Activated B cell treated with CpG ODN at 0.5 μM for 24 hours (primary cell): ENCODE measurements at regions not wholly inside any gene's neighbourhood (a gene's known extent, or its start where the extent isn't known, plus 50 kb on each side); places are given as distances from the start of the nearest gene placed in this dataset.
"Not testable (repeated sequence)": the region's sequence is repeated elsewhere in the genome, so short reads cannot be mapped to it uniquely, and the experiment has no call there.

Experiments used
- ATAC-seq: fragments of 200-7000 bp; cut with Tn5 transposase; one replicate; pipeline ENCODE4 v1.10.0; 2021; ENCODE audit warnings: low read depth, mild to moderate bottlenecking, moderate library complexity
- CTCF ChIA-PET: fragments of 350-600 bp; sonication (Branson Sonifier 250); formaldehyde crosslinking; loops from one replicate; lab custom pipeline; 2021; ENCODE audit warnings: antibody characterized with exemption; lab: Charles Lee
- POLR2A ChIA-PET: fragments of 350-600 bp; sonication (Branson Sonifier 250); formaldehyde crosslinking; loops from one replicate; lab custom pipeline; 2021; ENCODE audit warnings: antibody characterized with exemption; lab: Charles Lee
- DNase-seq: peaks from one replicate; pipeline ENCODE4 v3.0.0; 2022
- H3K27ac Mint-ChIP-seq: one replicate; pipeline ENCODE4 v1.8.0; 2020; ENCODE audit warnings: mixed read lengths
- H3K27me3 Mint-ChIP-seq: one replicate; pipeline ENCODE4 v1.8.0; 2021; ENCODE audit warnings: mixed read lengths
- H3K36me3 Mint-ChIP-seq: one replicate; pipeline ENCODE4 v1.8.0; 2021; ENCODE audit warnings: low read depth, mixed read lengths
- H3K4me1 Mint-ChIP-seq: one replicate; pipeline ENCODE4 v1.8.0; 2021; ENCODE audit warnings: mixed read lengths
- H3K4me3 Mint-ChIP-seq: one replicate; pipeline ENCODE4 v1.8.0; 2020; ENCODE audit warnings: mild to moderate bottlenecking, mixed read lengths
- H3K9me3 Mint-ChIP-seq: one replicate; pipeline ENCODE4 v1.8.0; 2020; ENCODE audit warnings: mixed read lengths
- intact Hi-C: fragments of 100-400 bp; cut with micrococcal nuclease; formaldehyde crosslinking; loops from one replicate; pipeline ENCODE4 v1.15.1; 2024
- TF ChIP-seq, protein P1 (sequence below): fragments of 200-600 bp; IDR thresholded peaks from one replicate; pipeline ENCODE4 v1.8.0; 2022; ENCODE audit warnings: antibody characterized with exemption, mild to moderate bottlenecking

DNA sequence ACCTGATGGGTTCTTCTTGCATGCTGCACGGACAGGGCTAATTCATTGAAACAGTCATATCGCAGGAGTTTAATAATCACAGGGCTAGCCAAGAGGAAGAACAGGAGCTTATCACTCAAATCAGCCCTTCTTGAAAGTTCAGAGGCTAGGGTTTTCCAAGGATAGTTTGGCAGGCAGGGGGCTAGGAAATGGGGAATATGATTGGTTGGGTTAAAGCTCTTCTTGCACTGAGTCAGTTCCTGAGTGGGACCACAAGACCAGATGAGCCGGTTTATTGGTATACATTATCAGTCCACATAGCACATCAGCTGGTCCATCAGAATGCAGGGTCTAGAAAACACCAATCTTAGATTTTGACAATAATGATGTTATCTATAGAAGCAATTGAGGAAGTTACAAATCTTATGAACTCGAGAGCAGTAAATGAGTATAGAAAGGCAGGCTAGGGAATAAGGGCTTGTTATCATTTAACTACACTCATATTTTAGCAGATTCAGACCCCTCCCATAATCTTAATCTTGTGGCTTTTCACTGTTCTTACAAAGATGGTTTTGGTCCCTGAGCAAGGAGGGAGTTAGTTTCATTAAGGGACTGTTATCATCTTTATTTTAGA lies 58.1 kb upstream of the SLC25A36 start:
- ChIA-PET POLR2A (no interaction called here), CTCF (no interaction called here)
- Mint-ChIP-seq H3K27me3 (peaks cover 25% of the 10 kb centered on the region), H3K4me1 (no peaks in the 10 kb centered on the region), H3K9me3 (peaks cover 15% of the 10 kb centered on the region), H3K36me3 (no peaks in the 10 kb centered on the region), H3K27ac (no peak overlapping the region), H3K4me3 (no peak overlapping the region)
- intact Hi-C loops: no loop called here
- TF ChIP-seq, protein P1, sequence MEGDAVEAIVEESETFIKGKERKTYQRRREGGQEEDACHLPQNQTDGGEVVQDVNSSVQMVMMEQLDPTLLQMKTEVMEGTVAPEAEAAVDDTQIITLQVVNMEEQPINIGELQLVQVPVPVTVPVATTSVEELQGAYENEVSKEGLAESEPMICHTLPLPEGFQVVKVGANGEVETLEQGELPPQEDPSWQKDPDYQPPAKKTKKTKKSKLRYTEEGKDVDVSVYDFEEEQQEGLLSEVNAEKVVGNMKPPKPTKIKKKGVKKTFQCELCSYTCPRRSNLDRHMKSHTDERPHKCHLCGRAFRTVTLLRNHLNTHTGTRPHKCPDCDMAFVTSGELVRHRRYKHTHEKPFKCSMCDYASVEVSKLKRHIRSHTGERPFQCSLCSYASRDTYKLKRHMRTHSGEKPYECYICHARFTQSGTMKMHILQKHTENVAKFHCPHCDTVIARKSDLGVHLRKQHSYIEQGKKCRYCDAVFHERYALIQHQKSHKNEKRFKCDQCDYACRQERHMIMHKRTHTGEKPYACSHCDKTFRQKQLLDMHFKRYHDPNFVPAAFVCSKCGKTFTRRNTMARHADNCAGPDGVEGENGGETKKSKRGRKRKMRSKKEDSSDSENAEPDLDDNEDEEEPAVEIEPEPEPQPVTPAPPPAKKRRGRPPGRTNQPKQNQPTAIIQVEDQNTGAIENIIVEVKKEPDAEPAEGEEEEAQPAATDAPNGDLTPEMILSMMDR: no peak
- DNase-seq: no peak
- no peak for ATAC-seq

DNA sequence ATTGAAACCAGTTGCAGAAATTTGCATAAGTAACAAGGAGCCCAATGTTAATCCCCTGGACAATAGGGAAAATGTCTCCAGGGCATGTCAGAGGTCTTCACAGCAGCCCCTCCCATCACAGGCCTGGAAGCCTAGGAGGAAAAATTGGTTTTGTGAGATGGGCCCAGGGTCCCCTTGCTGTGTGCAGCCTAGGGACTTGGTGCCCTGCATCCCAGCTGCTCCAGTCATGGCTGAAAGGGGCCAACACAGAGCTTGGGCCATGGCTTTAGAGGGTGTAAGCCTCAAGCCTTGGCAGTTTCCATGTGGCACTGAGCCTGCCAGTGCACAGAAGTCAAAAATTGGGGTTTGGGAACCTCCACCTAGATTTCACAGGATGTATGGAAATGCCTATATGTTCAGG lies 55.9 kb upstream of the SLC25A36 start:
- H3K36me3 Mint-ChIP-seq, H3K27ac Mint-ChIP-seq, H3K4me1 Mint-ChIP-seq, H3K4me3 Mint-ChIP-seq, CTCF ChIA-PET, ATAC-seq, DNase-seq, POLR2A ChIA-PET, intact Hi-C loops: not testable (repeated sequence)
- Mint-ChIP-seq H3K27me3 (peaks cover 13% of the 10 kb centered on the region), H3K9me3 (peaks cover 15% of the 10 kb centered on the region)
